ENCODE measurements at regions not wholly inside any gene's neighbourhood (a gene's known extent, or its start where the extent isn't known, plus 50 kb on each side); places are given as distances from the start of the nearest gene placed in this dataset.
"Not testable (repeated sequence)": the region's sequence is repeated elsewhere in the genome, so short reads cannot be mapped to it uniquely, and the experiment has no call there.

GRCh38 chr2:7634409-7634808 lies 717.2 kb downstream of the RNF144A start:
- no peak for DNase-seq (ENCODE audit: low read depth)
- TF ChIP-seq MYC (IDR thresholded peaks at IDR 0.05; ENCODE audit: low read depth, low read length), result no peak
- TF ChIP-seq POLR2A (IDR thresholded peaks at IDR 0.05; ENCODE audit: extremely low read depth, insufficient read length), result no peak
- TF ChIP-seq, protein P1, sequence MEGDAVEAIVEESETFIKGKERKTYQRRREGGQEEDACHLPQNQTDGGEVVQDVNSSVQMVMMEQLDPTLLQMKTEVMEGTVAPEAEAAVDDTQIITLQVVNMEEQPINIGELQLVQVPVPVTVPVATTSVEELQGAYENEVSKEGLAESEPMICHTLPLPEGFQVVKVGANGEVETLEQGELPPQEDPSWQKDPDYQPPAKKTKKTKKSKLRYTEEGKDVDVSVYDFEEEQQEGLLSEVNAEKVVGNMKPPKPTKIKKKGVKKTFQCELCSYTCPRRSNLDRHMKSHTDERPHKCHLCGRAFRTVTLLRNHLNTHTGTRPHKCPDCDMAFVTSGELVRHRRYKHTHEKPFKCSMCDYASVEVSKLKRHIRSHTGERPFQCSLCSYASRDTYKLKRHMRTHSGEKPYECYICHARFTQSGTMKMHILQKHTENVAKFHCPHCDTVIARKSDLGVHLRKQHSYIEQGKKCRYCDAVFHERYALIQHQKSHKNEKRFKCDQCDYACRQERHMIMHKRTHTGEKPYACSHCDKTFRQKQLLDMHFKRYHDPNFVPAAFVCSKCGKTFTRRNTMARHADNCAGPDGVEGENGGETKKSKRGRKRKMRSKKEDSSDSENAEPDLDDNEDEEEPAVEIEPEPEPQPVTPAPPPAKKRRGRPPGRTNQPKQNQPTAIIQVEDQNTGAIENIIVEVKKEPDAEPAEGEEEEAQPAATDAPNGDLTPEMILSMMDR (IDR thresholded peaks at IDR 0.05; ENCODE audit: low read depth, low read length), result no peak
- no peak for TF ChIP-seq MAX (IDR thresholded peaks at IDR 0.05; ENCODE audit: low read depth, low read length)
- no peak overlapping the region for H3K4me3 ChIP-seq (ENCODE audit: low read depth, low read length)

- H3K4me3 ChIP-seq (ENCODE audit: low read depth, low read length), result no peak overlapping the region
- no peak for DNase-seq (ENCODE audit: low read depth)
- no peak for TF ChIP-seq MYC (IDR thresholded peaks at IDR 0.05; ENCODE audit: low read depth, low read length)
- TF ChIP-seq, protein P1 (IDR thresholded peaks at IDR 0.05; ENCODE audit: low read depth, low read length), result no peak
- no peak for TF ChIP-seq MAX (IDR thresholded peaks at IDR 0.05; ENCODE audit: low read depth, low read length)
- no peak for TF ChIP-seq POLR2A (IDR thresholded peaks at IDR 0.05; ENCODE audit: extremely low read depth, insufficient read length)
Measured at GRCh38 chr2:7639476-7639875, 722.3 kb downstream of the RNF144A start.

DNA sequence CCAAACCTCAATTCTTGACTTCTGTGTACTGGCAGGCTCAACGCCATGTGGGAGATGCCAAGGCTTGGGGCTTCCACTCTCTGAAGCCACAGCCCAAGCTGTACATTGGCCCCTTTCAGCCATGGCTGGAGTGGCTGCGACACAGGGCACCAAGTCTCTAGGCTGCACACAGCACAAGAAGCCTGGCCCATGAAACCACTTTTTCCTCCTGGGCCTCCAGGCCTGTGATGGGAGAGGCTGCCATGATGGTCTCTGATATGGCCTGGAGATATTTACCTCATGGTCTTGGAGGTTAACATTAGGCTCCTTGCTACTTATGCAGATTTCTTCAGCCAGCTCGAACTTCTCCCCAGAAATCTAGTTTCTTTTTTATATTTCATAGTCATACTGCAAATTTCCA lies 724.1 kb downstream of the RNF144A start:
- not testable (repeated sequence) for DNase-seq (ENCODE audit: low read depth); H3K4me3 ChIP-seq (ENCODE audit: low read depth, low read length)

DNA sequence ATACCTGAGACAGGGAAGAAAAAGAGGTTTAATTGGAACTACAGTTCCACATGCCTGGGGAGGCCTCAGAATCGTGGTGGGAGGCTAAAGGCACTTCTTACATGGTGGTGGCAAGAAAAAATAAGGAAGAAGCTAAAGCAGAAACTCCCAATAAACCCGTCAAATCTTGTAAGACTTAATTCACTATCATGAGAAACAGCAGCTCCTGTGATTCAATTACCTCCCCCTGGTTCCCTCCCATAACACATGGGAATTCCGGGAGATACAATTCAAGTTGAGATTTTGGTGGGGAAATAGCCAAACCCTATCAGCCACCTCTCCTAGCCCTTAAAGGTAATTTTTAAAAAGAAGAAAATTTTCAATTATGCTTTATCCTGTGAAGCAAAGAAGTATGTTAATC lies 728.8 kb downstream of the RNF144A start:
- TF ChIP-seq MYC (IDR thresholded peaks at IDR 0.05; ENCODE audit: low read depth, low read length) (no peak), POLR2A (IDR thresholded peaks at IDR 0.05; ENCODE audit: extremely low read depth, insufficient read length) (no peak), MAX (IDR thresholded peaks at IDR 0.05; ENCODE audit: low read depth, low read length) (no peak)
- TF ChIP-seq, protein P1 (IDR thresholded peaks at IDR 0.05; ENCODE audit: low read depth, low read length), result no peak
- DNase-seq (ENCODE audit: low read depth), result no peak
- H3K4me3 ChIP-seq (ENCODE audit: low read depth, low read length), result no peak overlapping the region

- TF ChIP-seq, protein P1 (IDR thresholded peaks at IDR 0.05; ENCODE audit: low read depth, low read length), result no peak
- H3K4me3 ChIP-seq (ENCODE audit: low read depth, low read length), result no peak overlapping the region
- DNase-seq (ENCODE audit: low read depth), result no peak
Measured at GRCh38 chr2:7646661-7647060, 729.4 kb downstream of the RNF144A start.

DNA sequence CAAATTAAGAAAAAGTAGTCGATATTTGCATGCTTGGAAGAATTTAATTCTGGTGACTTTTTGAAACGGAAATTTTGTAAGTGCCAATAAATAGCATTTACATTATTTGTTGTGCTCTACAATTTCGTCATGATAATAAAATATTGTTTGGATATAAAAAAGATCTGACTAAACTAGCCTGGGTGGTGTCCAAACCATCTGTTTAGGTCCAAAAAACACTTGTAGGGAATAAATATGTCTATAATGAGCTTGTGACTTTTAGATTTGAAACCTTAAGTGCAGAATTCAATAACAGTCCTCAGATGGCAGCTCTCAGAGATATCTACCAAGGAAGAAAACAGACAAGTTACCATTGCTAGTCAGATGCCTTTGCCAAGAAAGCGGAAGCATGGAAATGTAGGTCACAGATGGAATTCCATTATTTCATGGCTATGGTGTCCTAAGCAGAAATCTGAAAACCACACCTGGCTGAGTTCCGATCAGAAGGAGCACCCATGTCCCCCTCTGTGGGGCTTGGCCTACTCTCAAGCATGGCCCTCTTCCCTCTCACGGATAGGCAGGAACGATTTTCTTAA lies 731.1 kb downstream of the RNF144A start:
- no peak for TF ChIP-seq POLR2A (IDR thresholded peaks at IDR 0.05; ENCODE audit: extremely low read depth, insufficient read length)
- no peak for TF ChIP-seq MYC (IDR thresholded peaks at IDR 0.05; ENCODE audit: low read depth, low read length)
- TF ChIP-seq MAX (IDR thresholded peaks at IDR 0.05; ENCODE audit: low read depth, low read length), result no peak
- TF ChIP-seq, protein P1 (IDR thresholded peaks at IDR 0.05; ENCODE audit: low read depth, low read length), result no peak
- no peak overlapping the region for H3K4me3 ChIP-seq (ENCODE audit: low read depth, low read length)
- DNase-seq (ENCODE audit: low read depth), result no peak

Data from NB4 (cell line).